HG02678 (cell line): ENCODE measurements at regions not wholly inside any gene's neighbourhood (a gene's known extent, or its start where the extent isn't known, plus 50 kb on each side); places are given as distances from the start of the nearest gene placed in this dataset.

Experiments
- ATAC-seq: cut with Tn5 transposase; IDR thresholded peaks from one replicate; pipeline ENCODE4 v1.9.1; 2021; ENCODE audit warnings: mild to moderate bottlenecking, moderate library complexity; ENCODE audit not compliant: unreplicated experiment

DNA sequence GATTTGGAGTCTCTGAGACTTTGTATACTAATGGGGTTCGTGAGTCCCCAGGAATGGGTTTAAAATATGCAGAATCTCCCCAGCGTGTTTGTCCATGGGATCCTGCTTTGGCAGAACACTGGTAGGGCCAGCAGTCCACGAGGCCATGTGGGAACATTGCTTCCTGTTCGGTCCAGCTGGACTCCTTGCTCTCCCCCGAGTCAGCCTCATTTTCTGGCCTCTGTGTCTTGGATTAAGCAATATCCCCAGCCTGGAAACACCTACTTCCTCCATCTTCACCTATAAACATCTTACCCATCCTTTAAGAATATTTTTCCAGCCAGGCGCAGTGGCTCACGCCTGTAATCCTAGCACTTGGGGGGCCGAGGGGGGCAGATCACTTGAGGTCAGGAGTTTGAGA is 142.4 kb downstream of the NAV1 start:
- no peak for ATAC-seq

DNA sequence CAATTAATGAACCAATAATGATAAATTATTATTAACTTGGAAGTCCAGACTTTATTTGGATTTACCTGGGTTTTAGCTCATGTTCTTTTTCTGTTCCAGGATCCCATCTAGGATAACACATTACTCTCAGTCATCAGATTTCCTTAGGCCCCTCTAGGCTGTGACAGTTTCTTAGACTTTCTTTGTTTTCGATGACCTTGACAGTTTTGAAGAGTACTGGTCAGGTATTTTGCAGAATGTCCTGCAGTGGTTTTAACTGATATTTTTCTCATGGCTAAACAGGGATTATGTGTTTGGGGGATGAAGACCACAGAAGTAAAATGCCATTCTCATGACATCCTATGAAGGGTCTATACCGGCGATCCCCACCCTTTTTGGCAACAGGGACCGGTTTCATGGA is 144.0 kb downstream of the NAV1 start:
- ATAC-seq, result no peak

DNA sequence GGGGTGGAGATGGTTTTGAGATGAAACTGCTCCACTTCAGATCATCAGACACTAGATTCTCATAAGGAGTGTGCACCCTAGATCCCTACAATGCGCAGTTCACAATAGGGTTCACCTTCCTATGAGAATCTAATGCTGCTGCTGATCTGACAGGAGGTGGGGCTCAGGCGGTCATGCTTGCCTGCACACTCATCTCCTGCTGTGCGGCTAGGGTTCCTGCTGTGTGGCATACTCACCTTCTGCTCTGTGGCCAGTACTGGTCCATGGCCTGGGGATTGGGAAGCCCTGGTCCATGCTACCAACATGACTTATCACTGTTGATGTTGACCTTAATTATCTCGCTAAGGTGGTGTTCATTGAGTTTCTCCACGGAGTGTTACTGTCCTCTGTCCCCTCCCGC is 144.5 kb downstream of the NAV1 start:
- ATAC-seq, result no peak

DNA sequence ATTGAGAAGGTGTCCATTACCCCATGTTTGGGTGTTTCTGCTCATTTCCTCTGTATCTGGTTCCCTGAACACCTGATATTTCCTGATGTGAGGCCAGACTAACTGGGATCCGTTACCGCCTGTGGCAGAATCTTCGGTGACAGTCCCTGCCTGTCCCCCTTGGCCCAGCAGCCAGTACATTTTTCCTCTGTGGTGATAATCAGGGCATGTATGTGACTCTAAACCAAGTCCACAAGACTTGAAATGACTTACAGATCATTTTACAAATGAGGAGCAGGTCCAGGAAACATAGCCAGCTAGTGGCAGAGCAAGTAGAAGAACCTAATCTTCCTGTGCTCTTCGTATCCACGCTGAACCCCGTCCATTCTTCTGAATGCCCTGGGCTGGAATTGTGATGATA is 143.5 kb upstream of the IPO9 start:
- ATAC-seq, result no peak

DNA sequence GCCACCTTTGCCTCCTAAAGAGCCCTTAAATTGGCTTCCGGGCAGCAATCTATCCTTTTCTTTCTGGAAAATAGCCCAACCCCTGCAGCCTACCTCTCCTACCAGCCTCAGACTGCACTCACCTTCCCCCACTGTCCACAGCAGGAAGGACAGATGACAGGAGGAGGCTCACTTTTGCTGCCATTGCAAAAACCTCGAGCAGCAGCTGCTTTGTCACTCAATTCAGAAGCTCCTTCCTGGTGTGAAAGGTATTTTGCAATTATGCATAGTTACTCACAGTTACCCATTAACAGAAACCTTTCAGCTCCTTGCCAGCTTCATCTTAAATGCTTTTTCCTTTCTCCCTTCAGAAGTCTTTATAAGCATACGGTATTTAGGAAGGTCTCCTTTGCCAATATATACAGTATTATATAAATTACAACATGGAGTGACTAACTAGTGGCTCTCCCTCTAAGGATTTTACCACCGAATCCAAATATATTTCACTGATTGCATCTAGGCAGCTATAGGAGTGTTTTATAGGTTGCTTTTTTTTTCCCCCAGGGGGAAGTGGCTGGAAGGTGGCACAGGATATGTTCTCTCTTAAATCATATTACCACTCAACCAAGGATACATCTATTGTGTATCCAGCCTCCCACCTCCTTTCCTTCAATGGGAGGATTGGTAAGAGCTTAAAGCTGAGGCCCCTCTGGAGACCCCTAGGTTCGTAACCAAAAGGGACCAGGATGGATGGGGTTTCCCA is 142.1 kb upstream of the IPO9 start:
- no peak for ATAC-seq

DNA sequence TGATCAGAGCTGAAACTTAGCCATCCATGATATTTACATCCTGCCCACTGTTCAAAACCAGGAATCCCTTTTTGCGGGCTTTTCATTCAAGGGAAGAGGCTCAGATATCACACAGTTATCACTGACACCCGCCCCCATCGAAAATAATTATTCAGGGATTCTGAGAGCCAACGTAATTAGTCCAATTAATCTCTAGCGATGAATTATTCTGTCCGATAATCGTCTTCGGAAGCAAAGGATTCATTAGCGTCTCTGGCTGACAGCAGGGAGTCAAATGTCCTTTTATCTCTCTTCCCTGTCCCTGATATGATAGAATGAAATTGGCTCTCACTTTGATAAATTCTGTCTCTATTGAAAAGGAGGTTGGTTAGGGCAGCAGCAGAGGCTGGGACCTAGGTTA is 140.4 kb upstream of the IPO9 start:
- ATAC-seq, result no peak

DNA sequence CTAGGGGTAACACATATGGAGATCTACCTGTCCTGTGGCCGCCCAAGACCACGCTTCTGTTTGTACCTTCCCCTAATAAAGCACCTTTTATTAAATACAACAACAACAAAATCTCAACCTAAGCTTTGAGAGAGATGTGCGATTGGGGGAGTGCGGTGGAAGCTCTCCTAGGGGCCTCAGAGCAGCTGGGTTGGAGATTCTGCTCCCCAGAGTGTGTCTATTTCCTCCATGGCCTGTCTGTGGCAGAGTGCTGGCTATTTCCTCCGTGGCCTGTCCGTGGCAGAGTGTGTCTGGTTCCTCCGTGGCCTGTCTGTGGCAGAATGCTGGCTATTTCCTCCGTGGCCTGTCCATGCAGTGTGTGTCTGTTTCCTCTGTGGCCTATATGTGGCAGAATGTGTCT is 139.3 kb upstream of the IPO9 start:
- no peak for ATAC-seq

DNA sequence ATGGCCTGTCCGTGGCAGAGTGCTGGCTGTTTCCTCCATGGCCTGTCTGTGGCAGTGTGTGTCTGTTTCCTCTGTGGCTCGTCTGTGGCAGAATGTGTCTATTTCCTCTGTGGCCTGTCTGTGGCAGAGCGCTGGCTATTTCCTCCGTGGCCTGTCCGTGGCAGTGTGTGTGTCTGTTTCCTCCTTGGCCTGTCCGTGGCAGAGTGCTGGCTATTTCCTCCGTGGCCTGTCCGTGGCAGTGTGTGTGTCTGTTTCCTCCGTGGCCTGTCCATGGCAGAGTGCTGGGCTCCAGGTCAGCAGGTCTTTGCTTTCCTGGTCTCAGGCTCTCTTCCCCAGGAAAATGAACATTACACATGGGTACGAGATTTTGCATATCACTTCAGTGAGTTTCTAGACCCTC is 138.4 kb upstream of the IPO9 start:
- ATAC-seq, result no peak

DNA sequence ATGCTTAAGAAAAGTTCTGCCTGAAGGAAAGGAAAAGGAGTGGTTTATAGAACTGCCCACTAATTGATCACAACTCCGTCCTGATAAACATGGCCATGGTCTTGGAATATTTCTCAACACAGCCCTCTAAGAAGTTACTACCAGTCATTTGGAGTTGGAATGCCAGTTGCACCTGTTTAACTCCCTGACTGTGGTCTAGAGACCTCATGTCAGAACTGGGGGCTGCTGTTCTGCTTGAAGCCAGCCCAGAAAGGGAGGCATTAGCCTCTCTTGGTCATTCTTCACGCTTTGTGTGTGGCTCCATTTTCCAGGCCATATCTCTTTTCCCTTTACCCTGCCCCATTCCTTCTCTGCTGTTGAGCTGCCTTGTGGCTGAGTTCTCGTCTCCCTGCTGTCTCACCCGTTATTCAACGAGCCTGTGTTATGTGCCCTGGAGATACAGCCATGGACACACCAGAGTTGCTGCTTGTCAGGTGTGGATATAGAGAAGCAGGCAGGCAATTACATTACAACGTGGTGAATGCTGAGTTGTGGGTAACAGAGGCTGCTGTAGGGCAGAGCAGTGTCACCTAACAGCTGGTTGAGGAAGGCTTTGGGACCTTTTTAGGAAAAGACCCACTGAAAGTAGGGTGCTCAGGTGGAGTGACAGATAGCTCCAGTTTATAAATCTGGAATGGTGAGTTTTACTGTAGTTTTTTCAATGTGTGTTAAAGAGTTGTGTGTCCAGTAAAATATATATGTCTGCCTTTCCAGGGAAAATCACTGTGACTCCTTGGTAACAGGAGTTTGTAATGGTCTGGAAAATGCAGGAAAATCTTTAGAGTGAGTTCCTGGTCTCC is 137.0 kb upstream of the IPO9 start:
- ATAC-seq, result no peak

DNA sequence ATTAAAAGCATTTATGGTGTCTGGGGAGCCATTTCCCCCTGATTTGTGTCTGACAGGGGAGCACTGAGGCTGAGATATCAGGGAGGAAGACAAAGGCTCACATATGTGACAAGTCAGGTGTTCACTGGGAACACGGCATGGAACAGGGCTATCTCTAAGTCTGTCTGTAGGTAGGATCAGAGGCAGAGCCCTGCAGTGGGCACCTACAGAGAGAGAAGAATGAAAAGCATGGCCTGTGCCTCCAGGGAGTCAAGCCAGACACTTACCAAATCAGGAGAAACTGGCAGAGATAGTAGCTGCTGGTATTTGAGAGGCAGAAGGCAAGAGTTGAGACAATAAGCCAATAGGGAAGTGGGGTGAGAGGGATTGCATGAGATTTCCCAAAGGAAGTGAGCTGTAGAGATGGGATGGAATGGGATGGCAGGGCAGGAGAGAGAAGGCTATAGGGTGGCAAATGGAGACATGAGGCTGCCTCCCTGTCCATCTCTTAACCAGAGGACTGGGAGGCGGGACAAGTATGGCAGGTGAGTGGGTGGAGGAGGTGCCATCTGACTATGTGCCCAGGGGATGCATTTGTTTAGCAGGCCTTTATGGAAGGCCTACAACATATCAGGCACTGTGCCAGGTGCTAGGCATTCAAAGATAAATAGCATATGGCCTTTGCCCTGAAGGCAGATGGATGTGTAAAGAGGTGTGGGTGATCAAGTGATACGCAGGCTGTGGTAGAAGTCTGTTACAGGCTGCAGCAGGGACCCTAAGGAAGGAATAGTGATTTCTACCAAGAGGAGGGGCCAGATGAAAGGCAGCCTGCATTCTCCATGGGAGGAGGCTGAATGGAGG is 136.2 kb upstream of the IPO9 start:
- no peak for ATAC-seq

DNA sequence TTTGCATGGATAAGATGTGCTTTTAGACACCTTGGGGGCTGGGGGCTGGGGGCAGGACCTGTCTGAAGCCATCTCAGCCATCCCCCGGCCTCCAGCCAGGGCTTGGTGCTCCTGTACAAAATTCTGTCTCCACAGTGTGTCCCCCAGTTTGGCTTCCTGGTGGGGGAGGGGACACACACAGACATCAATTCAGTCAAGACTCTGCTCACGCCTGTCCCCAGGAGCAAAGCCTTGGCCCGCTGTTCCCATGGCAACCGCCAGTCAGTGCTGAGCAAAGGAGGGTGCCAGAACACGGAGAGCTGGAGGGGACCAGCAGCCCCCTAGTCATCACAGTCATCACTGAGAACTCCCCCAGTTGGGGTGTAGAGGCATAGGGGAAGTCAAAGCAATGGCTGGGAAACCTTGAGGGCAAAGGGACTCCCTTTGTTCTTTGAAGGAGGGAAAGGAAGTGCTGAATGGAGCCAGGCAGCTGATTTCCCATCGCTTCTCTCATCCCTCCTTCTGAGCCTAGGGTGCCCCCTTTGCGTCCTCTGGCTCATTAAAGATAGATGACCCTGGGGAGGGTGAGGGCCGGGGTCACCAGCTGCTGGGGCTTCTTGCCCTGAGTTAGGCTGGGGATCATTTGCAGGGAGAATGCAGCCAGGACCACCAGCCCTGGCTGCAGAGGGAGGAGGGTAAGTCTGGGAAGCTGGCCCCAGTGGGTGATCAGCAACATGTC is 134.9 kb upstream of the IPO9 start:
- no peak for ATAC-seq

DNA sequence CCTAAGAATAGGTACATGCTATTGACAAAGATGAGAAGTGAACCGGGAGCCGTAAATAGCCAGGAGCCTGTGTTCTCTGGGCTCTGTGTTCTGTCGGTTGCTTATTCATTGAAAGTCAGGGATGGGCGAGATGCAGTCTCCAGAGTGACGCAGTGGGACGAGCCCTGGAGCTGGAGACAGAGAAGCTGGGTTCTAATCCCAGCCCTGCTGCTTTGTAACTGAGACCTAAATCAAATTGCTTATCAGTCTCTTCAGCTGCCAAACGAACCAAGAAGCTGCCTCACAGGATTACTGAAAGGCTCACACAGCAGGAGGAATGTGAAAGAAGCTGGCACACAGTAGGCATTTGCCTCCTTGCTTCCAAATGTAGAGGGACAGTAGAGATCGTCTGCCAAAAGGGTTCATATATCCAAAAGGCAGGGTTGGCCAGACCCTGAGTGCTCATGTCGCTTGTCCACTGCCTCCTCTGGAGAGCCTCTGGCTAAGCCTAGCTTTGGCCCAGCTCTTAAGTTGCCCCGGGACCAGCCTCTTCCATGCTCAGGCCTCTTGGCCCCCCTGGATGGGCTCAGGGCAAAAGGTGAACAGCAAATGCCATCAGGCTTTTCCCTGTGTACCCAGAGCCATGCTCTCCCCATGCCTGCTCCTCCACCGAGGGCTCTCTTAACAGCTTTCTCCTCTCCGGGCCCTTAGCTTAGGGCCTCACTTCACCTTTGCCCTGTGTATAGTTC is 134.2 kb upstream of the IPO9 start:
- ATAC-seq, result no peak

DNA sequence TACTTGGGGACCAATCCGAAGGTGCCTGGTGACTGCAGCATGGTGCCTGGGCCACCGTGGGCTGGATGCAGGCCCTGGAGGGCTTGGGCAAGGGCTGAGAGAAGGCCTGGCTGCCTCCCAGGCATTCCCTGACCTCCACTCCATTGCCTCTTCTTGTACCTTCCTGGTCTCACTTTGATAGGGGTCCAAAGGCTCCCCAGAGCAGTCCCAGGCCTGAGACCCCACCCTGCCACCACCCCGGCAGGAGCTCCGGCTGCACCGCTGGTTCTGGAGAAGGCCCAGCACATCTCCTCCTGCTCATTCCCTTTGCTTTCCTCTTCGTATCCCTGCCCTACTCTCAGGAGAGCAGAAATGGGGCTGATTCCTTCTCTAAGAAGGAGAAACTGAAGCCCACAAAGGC is 133.3 kb upstream of the IPO9 start:
- no peak for ATAC-seq

DNA sequence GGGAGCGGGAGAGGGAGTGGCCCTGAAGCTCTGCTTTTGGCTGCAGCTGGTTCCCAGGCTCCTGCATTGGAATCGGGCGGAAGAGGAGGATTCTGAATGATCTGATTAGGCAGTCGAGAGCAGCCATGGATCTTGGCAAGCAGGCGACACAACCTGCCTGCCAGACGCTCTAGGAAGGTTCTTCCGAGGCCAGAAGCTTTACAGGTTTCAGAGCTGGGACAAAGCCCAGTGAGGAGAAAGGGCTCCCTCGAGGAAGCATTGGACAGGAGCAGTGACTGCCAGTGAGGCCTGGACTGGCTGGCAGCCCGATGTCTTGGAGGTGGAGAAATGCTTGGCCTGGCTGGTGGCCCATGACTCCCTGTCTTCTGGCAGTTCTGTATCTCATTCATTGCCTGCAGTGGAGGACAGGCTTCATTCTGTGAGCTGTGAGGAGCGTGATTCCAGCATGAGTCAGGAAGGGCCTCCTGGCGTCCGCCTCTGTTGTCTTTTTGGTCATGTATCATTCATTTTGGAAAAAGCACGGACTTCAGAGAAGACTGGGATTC is 132.7 kb upstream of the IPO9 start:
- no peak for ATAC-seq

DNA sequence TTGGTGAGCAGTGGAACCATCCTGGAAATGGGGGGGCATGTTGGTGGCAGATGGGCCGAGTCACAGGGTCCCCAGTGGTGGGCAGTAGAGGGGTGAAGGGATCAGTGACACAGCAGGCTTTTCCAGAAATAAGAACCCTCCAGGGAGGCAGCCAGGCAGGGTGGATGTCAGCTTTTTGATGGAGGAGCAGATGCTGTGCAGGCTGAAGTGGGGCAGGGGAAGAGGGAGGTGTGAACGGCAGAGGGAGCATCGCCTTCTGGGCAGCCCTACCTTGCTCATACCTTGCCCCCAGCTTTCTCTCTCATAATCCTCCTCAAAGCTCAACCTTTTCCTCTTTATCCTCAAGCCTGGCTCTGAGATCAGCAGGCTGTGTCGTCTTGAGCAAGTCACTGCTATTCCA is 131.8 kb upstream of the IPO9 start:
- ATAC-seq, result no peak

DNA sequence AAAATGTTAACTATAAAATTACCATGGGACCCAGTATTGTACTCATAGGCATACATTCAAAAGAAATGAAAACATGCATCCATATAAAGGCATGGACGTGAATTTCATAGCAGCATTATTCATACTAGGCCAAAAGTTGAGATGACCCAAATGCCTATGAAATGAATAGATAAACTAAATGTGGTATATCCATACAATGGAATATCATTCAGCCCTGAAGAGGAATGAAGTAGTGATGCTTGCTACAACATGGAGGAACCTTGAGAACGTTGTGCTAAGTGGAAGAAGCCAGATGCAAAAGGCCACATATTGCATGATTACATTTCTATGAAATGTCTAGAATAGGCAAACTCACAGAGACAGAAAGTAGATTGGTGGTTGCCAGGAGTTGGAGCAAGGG is 127.1 kb upstream of the IPO9 start:
- ATAC-seq, result no peak

DNA sequence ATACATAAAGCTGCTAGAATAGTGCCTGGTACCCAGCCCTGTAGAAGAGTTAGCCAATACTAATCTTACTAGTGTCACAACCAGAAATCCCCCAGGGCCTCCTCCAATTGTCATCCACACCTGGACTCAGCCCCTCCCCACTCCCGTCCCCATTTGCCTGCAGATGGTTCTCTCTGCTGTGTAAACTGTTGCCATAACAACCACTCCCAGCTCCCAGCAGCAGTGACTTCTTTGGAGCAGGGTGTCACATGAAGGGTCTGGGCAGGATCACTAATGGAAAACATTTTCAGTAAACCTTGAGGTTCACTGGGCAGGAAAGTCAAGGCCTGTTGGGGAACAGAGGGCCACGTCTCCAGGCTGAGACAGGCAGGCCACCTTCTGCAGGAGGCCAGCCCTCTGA is 126.0 kb upstream of the IPO9 start:
- no peak for ATAC-seq

DNA sequence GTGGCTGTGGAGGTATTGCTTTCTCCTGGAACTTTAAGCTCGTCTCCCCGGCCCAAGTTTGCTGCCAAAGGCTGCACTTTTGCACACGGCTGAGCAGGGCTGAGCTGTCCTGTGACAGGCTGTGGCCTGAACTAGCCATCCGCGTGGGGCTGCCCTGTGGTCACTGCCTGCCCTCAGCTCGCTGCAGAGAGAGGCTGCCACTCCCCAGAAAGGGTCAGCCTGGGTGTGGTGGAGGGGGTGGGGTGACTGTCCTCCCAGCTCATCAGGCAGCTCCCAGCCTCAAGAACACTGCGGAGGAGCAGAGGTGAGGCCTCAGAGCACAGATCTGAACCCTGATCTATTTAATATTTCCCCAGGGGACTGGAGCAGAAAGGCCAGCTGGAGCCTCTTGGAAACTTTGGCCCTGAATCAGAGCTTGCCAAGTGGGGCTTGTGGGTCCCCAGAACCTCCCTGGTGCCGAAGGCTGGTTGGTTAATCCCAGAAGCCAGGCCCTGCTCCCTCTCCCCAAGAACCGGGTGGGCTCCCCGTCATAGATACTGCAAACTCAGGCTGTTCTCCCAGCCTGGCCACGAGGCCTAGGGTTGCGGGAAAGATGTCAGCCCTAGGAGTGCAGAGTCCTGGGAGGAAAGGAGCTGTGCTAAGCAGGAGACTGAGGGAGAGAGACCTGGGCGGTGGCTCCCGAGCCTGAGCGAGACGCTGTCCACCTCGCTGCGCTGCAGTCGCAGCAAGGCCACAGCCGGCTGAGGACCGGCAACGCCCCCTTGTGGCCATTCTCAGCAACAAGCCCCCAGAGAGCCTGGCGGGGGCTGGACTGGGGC is 125.1 kb upstream of the IPO9 start:
- no peak for ATAC-seq

DNA sequence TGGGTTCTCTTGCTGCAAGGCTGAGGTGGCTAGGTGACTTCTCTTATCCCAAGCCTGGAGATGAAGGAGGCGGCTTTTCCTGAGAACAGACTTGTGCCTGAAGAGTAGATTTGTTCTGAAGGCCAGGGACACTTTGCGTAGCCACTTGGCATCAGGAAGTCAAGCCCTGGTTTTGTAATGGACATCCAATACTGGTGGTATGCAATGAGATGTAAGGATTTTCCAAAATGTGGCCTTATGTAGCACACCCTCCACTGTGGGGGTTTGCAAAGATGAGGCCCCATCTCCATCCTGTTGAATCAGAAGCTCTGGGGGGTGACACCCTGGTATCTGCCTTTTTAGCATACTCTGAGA is 124.5 kb upstream of the IPO9 start:
- ATAC-seq, result no peak
